ENCODE measurements at regions not wholly inside any gene's neighbourhood (a gene's known extent, or its start where the extent isn't known, plus 50 kb on each side); places are given as distances from the start of the nearest gene placed in this dataset.

DNA sequence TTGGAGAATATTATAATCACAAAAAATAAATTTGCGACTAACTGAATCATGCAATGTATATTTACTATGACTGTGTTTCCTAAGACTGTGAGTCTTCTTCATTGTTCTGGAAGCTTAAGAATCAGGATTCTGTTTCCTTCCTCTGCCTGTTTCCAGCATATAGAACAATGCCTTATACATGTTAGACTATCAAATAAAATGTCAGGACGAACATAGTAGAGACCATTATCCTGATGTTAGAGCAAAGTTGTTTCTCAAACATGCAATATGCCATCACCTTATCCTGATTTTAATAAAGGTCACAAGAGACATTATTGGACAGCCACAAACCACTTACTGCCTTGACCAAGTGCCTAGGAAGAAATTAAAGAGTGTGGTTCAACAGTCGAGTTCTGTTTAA, 457.4 kb upstream of the AGTR1 start:
- no peak for DNase-seq (ENCODE audit: low read depth in 4 of 4, low spot score in 2 of 4)

DNA sequence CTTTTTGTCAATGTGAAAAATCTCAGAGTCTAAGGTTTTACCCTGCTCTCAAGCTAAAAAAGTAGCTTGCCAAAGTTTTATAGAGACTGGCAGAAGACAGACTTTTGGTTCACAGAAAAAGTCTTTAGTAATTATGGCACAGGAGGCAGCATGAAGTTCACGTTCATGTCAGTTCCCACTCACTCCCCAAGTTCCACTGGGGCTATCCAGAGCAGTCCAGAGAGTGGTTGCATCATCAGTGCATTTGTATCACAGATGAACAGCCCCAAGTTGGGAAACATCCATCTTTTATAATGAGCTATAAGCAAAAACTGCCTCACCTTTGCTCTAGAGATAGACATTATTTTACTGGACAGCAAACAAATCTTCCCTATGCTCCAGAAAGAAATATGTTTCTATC, 454.1 kb upstream of the AGTR1 start:
- DNase-seq (ENCODE audit: low read depth in 4 of 4, low spot score in 2 of 4), result no peak

DNA sequence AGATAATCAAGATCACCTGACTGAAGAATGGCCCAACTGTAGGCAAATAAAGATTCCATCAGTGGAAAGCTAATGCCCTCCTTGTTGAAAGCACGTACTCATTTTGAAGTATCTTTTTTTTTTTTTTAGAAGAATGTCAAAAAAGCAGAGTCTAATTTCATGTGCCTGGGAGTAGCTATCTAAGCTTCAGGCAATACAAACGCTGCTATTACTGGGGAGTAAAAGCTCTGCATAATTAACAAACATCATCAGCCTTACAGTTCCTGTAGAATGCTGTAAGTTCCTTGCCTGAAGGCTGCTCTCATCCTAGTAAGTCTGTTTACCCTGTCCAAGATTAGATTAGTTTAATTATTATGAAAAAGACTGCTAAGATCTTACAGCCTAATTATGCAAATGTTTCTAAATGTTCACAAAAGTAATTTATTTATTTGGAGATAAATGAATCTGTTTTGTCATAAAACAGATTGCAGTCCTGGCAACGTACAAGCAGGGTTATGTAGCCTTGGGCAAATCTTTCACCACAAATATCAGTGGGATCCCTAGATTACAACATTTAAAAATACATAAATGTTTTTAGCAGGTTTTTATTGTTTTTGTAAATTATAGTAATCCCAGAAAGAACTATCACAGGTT, 451.3 kb upstream of the AGTR1 start:
- DNase-seq (ENCODE audit: low read depth in 4 of 4, low spot score in 2 of 4), result no peak

DNA sequence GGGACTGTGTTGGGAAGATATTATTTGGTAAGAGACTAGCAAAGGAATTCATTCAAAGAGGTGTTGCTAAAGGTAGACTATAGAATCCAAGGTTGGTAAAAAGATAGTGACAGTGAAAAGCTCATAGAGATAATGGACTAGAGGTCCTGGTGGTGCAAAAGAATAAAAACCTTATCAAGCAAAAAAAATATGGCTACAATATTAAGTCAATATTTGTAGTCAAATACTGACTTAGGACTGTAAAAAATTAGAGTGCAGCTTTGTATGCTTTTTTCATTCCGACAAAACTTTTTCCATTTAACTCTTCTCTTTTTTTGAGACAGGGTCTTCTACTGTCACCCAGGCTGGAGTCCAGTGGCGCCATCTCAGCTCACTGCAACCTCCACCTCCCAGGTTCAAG, 444.0 kb upstream of the AGTR1 start:
- no peak for DNase-seq (ENCODE audit: low read depth in 4 of 4, low spot score in 2 of 4)

DNA sequence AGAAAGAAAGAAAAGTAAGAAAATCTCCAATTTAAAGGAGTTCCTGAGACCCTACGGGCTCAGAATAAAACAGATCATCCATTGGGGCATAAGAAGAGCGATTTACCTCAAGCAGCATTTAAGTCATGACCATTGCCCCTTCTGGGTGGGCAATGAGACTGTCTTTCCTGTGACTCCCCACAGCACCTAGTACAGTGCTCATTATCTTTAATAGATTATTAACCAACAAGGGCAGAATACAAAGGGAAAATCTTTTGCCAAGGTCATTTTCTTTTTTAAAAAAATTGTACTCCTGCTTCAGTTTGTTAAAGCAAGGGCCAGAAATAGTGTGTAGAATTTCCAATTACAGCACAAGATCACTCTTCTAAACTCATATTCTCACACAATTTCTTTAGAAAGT, 443.3 kb upstream of the AGTR1 start:
- DNase-seq (ENCODE audit: low read depth in 4 of 4, low spot score in 2 of 4), result no peak

DNA sequence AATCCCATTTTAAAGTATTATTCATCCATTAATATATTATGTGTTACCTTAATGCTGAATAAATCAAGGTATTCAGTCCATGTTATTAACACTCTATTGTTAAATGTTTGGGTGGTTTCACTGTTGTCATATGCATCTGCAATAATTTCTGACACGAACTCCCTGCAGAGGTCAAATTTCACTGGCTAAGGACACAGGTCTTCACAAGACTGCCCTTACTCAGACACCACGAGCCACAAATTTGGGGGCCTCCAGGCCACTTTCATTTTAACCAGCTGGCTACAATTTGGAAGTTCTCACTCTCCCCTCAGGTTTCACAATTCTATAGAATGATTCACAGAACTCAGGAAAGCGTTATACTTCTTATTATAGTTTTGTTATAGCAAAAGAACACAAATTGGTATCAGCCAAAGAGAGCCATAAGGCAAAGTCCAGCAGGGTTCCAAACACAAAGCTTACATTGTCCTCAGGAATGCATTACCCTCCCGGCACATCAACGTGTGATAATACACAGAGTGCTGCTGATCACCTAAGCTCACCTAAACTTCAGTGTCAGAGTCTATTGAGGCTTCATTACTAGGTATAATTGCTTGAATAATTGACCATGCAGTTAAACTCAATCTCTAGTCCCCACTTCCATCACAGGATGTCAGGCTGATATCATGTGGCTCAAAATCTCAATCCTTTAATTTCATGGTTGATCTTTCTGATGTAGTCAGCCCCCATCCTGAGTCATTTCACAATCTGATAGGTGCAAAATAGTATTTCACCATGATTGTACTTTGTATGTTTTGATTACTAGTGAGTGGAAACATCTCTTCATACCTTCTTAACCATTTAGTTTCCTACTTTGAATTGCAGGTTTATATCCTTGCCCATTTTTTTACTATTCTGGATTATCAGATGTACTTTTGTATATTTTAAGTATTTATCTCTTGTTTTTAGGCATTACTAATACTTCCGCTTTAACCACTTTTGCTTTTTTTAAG, 441.4 kb upstream of the AGTR1 start:
- no peak for DNase-seq (ENCODE audit: low read depth in 4 of 4, low spot score in 2 of 4)

DNA sequence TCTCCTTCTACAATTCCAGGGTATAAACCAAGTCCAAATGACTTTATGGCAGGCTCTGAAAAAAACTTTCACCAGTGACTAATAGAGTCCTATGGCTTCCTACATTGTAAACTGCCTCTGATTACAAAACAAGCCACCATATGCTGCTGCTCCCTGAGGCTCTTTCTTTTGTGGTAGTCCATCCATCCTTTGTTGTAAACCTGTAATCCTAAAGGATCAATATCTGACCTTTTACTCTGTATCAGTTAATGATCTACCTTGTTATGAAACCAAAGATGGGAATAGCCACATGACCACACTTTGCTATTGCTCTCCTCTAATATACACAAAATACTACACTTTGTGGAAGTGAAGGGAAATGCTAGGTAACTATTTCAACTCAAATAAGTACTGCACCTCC, 434.7 kb upstream of the AGTR1 start:
- no peak for DNase-seq (ENCODE audit: low read depth in 4 of 4, low spot score in 2 of 4)

DNA sequence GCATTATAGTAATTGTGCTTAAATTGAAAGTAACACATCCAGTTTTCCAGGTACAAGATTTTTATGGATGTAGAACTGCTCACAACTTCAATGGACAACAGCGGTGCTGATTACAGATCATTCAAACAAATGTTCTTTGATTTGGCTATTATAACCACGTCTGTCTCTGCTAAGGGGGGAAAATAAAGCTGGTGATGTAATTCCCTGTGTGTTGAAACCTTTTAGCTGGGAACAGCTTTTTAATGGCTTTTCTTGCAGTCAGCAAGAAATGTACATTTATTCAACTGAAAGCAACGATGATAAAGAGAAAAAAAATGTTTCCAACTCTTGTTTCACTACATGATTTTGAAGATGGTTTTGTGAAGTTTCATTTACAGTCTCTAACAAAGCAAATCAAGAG, 431.9 kb upstream of the AGTR1 start:
- DNase-seq (ENCODE audit: low read depth in 4 of 4, low spot score in 2 of 4), result no peak

DNA sequence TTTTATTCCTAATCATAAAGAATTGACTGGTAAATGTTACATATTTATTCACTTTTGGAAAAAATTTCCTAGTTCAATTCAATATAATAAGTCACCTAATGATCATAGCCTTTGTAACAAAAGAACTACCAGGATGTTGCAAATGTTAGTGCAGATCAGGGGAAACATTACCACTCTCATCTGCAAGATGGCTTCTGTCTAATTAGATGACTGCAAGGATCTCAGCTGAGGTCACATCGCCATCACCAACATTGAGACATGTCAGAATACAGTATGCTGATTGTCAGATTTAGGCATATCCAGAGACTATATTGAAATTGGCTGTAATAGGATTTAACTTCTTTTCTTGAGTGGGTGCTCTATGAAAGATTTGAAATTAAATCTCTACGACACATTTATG, 431.4 kb upstream of the AGTR1 start:
- no peak for DNase-seq (ENCODE audit: low read depth in 4 of 4, low spot score in 2 of 4)

DNA sequence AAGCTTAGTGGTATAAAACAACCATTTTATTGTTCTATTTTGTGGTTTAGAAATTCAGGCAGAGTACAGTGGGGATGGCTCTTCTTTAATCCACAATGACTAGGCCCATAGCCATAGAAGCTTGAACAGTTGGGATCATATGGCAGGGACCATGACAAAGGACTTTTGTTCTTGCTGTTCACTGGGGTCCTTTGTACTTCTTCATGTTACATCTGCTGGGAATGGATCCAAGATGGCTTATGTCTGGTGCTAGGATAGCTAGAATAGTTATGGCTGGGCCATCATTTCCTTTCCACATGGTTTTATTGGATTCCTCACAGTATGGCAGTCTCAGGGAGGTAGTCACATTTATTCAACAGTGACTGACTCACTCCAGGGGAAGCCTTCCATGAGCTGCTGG, 427.9 kb upstream of the AGTR1 start:
- no peak for DNase-seq (ENCODE audit: low read depth in 4 of 4, low spot score in 2 of 4)

DNA sequence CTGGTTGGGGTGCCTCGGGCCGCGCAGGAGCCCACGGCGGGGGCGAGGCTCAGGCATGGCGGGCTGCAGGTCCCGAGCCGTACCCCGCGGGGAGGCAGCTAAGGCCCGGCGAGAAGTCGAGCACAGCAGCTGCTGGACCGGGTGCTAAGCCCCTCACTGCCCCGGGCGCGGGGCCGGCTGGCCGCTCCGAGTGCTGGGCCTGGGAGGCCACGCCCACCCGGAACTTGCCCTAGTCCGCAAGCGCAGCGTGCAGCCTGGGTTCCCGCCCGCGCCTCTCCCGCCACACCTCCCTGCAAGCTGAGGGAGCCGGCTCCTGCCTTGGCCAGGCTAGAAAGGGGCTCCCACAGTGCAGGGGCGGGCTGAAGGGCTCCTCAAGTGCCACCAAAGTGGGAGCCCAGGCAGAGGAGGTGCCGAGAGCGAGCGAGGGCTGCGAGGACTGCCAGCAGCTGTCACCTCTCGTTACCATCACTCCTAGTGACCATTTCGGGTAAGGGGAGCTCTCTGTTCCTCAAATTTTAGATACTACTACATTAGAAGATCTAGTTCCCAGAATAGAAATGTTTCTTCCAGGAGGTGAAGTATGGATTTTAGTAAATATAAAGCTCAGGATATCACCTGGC, 417.0 kb upstream of the AGTR1 start:
- DNase-seq (ENCODE audit: low read depth in 4 of 4, low spot score in 2 of 4), result no peak

DNA sequence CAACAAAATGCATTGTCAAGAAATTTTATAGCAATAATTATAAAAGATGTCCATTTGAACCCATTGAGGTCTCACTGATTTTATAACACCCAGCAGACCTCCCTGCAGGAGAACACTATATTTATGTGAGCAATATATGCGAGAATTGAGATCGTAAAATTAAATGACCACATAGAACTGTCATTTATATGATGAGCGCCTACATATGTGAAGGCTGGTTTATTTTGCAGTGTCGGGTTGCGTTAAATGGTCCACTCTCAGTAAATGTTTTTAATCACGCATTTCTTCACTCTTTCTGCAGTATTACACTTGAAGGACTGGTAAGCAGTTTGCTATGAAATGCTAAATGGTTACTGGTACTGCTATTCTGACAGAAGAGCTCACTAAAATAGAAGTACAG, 408.5 kb upstream of the AGTR1 start:
- peak in 3 of 4 donors; percentile 15 to 26 (median 21) for DNase-seq (ENCODE audit: low read depth in 4 of 4, low spot score in 2 of 4)

DNA sequence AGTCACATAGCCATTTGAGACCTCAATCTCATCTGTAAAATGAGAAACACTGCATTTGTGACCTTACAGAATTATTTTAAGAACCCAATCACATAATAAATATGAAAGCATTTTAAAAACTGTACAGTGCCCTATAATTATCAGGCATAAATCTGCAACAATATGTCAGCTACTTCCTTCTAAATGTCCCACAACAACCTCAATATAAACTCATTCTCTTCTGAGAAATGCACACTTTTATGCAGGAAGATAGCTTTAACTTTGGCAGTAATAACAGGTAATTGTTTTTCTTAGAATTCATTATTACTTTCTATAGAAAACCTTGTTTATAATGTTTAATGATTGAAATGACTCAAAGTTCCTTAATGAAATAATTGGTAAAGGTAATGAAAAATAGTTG, 400.7 kb upstream of the AGTR1 start:
- DNase-seq (ENCODE audit: low read depth in 4 of 4, low spot score in 2 of 4), result no peak

DNA sequence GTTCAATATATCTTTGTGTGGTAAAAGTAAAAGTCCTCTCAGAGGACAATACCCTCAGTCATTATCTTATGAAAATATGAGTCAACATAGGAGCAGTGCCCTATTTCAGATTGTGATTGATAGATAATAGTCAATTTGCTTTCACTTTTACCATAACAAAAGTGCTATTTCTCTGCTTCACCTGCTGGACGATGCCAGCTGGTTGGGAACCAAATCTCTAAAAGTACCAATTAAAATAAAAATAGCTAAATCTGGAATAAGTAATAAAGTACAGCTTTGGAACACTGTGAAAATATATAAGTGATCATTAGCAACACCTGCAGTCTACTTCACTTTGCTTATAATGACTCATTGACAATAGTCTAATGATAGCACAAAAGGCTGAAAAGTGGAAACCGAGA, 390.3 kb upstream of the AGTR1 start:
- DNase-seq (ENCODE audit: low read depth in 4 of 4, low spot score in 2 of 4), result no peak

DNA sequence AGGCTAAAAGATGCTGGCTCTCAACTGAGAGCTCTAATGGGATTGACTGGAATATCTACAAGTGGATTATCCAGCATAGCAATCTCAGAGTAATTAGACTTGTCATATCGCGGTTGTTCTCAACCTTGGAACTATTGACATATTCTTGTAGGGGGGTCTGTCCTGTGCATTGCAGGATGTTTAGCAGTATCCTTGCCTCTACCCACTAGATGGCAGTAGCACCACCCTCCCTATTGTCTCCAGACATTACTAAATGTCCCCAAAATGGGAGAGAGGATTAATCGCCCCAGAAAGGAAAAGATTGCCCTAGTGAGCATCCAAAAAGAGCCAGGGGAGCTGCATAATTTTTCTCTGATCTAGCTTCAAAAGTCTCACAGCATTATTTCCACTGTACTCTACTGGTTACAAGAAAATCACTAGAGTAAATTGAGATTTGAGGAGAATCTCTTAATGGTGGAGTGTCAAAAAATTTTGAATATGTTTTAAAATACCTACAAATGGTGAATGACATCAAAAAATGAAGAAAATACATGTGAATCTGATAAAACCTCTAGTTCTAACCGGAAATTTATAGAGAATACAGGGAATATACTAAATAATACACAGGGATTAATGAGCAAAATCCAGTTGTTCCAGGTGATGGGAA, 388.2 kb upstream of the AGTR1 start:
- no peak for DNase-seq (ENCODE audit: low read depth in 4 of 4, low spot score in 2 of 4)

DNA sequence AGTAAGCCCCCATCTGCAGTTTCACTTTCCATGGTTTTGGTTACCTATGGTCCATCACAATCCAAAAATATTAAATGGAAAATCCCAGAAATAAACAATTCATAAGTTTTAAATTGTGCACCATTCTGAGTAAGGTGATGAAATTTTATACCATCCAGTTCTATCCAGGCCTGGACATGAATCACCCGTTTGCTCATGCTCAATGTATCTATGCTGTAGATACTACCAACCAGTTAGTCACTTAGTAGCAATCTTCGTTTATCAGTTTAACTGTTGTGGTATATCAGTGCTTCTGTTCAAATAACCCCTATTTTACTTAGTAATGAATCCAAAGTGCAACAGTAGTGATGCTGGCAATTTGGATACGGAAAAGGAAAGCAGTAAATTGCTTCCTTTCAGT, 381.9 kb upstream of the AGTR1 start:
- DNase-seq (ENCODE audit: low read depth in 4 of 4, low spot score in 2 of 4), result no peak

DNA sequence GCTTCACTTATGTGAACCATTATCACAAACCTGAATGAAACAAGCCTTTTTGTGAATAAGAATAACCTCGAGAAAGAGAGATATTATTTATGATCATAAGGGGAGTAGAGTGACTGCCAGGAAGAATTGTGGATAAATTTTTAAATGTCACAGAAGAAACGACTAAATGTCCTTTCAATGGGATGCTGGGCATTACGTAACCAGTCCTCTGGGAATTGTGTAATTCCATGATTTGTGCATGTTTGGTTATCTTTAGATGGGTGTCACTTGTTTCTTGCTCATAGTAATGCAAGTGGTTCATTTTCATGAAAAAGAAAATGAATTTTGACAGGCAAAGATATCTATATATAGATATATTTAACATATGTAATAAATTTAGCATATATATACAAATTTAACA, 379.5 kb upstream of the AGTR1 start:
- no peak for DNase-seq (ENCODE audit: low read depth in 4 of 4, low spot score in 2 of 4)

DNA sequence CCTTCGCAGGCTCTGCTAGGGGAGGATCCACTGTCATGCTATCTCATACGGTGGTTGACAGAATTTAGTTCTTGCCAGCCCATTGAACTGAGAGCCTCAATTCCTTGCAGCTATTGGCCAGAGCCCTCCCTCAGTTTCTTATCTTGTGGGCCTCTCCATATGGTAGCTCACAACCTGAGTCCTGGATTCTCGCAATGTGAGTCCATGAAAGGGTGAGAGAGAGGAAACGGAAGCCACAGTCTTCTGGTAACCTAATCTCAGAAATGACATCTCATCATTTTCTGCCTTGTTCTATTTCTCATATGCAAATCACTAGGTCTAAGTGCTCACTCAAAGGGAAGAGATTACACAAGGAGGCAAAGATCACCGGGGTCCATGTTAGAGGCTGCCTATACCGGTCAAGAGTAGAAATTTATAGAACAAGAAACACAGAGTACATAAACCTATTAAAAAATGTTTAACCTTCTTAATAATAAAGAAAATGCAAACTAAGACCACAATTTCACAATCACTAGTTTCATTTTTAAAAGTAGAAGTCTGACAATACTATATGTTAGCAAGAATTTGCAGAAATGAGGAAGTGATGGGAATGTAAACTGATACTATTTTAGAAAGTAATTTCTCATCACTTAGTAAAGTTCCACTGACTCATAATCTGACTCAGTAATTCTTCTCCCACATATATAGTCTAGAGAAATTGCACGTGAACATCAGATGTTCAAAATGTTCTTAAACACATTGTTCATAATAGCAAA, 378.4 kb upstream of the AGTR1 start:
- no peak for DNase-seq (ENCODE audit: low read depth in 4 of 4, low spot score in 2 of 4)

DNA sequence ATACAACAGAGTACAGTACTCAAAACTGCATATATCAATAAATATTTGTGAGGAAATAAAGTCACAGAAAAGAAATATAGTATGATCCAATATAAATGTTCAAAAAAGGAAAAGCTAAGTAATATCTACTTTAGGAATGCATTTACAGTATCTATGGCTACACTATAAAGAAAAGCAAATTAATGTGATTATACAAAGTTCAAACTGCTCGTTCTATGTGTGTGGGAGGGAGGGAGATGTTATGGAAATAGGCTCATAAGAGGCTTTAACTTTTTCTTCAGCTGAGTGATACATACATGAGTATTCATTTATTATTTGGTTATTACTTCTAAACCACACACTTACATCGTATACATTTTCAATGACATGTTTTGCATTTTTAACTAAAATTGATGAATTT, 377.7 kb upstream of the AGTR1 start:
- no peak for DNase-seq (ENCODE audit: low read depth in 4 of 4, low spot score in 2 of 4)

DNA sequence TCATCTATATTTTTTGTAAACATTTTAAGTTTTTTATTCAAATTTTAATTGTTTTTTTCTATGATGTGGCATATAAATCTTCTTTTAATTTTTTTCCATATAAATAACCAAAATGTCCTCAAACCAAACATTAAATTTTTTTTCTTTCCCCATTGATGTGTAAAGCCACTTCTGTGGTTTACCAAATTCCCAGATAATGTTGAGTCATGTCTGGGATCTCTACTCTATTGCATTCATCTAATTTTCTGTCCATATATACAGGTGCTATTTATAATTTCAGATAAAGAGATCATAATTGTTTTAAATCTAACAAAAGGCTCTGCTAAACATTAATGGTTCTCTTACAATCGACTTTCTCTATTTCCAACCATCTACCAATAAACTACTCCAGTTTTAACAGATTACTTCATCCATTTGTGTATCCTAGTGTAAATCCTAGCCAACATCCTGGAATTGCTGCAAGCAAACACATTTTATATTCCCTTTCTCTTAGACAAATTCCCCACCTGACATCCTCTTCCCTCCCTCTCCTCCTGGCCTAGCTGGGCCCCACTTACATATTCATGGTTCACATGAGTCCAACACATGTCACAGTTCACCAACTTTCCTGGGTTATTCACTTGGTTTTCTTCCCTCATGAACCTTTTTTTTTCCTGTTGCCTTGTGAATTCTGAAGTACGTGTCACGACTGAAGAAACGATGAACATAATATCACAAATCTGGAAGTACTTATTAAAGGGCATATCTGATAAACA, 368.0 kb upstream of the AGTR1 start:
- DNase-seq (ENCODE audit: low read depth in 4 of 4, low spot score in 2 of 4), result peak in 2 of 4 donors; percentile 6 to 37

Measured in left renal cortex interstitium (tissue), 4 donors.